ENCODE measurements at regions not wholly inside any gene's neighbourhood (a gene's known extent, or its start where the extent isn't known, plus 50 kb on each side); places are given as distances from the start of the nearest gene placed in this dataset.

DNA sequence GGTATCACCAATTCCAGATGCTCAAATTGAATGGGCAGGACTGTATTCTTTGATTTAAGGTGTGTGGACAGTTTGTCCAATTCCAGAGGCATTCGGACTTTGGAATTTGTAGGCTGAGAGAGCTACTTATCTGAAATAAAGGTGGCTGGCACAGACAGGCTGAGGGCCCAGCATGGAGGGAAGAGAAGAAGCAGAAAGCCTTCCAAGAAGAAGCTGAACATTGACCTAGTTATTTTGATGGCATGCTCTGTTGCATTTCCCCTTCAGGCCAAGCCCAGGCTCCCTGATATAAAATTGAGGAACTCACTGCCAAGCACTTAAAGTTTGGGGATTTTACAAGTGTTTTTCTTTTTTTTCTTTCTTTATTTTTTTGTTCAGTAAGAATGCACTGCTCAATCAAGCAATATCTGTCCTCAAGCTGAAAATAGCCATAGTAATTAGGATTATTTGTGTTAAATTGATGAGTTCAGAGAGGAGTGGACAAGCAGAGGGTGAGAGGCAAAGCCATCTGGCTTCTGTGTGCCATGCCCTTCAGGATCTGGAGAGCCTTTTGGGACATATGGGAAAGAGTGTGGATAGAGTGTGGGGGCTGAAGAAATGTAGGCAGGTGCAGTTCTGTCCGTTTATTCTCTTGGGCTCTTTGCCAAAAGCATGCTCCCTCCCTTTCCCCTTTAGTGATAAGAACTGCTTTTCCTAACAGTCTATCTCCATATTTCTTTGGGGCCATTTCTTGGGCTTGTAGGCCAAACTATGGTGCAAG is 148.9 kb downstream of the OXSM start:
- no peak for DNase-seq
- 31 to 47% (median 36%) methylated on average over 2 of the region's 2 CpGs for WGBS, 5 donors
- intact Hi-C loops (cut with DNase I; ENCODE audit: low total_unique reads) = no loop called here
- H3K27ac ChIP-seq = no peak overlapping the region
- H3K27me3 ChIP-seq = no peaks in the 10 kb centered on the region
- H3K4me1 ChIP-seq = no peaks in the 10 kb centered on the region
- no peaks in the 10 kb centered on the region for H3K36me3 ChIP-seq
- TF ChIP-seq CTCF (IDR thresholded peaks at IDR 0.05) (no peak), EP300 (IDR thresholded peaks at IDR 0.05) (no peak), POLR2A (IDR thresholded peaks at IDR 0.05) (no peak), POLR2AphosphoS5 (IDR thresholded peaks at IDR 0.05) (no peak)
- peaks cover 0 to 6% (median 3%) of the 10 kb centered on the region in 4 donors for H3K9me3 ChIP-seq
- H3K4me3 ChIP-seq = no peak overlapping the region

DNA sequence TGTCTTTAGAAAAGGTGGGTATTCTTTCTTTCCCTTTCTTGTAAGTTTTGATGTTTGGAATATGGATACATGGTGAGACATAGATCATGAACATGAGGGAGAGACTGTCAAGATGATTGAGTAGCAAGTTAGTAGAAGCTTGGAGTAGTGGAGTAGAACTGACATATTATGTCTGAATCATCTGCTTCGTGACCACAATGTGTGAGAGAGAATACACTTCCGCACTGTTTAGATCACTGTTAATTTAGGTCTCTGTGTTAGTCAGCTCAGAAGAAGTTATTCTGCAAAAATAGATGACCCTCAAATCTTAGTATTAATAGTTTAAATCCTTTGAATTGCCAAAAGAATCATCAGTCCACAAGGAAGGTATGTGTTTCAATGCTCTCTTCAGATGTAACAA is 151.0 kb downstream of the OXSM start:
- TF ChIP-seq POLR2AphosphoS5 (IDR thresholded peaks at IDR 0.05) = no peak
- no peak for TF ChIP-seq EP300 (IDR thresholded peaks at IDR 0.05)
- TF ChIP-seq POLR2A (IDR thresholded peaks at IDR 0.05) = no peak
- TF ChIP-seq CTCF (IDR thresholded peaks at IDR 0.05) = no peak
- no peaks in the 10 kb centered on the region for H3K9me3 ChIP-seq
- no peak overlapping the region for H3K27ac ChIP-seq
- no peaks in the 10 kb centered on the region for H3K36me3 ChIP-seq
- no peaks in the 10 kb centered on the region for H3K4me1 ChIP-seq
- intact Hi-C loops (cut with DNase I; ENCODE audit: low total_unique reads) = no loop called here
- H3K27me3 ChIP-seq = no peaks in the 10 kb centered on the region
- WGBS, 5 donors = 89 to 96% (median 94%) methylated on average over 2 of the region's 2 CpGs
- no peak overlapping the region for H3K4me3 ChIP-seq
- no peak for DNase-seq

GRCh38 chr3:25944329-25944728 is 154.4 kb downstream of the OXSM start:
- TF ChIP-seq POLR2AphosphoS5 (IDR thresholded peaks at IDR 0.05) (no peak), POLR2A (IDR thresholded peaks at IDR 0.05) (no peak), EP300 (IDR thresholded peaks at IDR 0.05) (no peak), CTCF (IDR thresholded peaks at IDR 0.05) (no peak)
- H3K36me3 ChIP-seq = no peaks in the 10 kb centered on the region
- H3K27me3 ChIP-seq = no peaks in the 10 kb centered on the region
- H3K4me3 ChIP-seq = no peak overlapping the region
- no peaks in the 10 kb centered on the region for H3K9me3 ChIP-seq
- WGBS, 5 donors = 90 to 96% (median 93%) methylated on average over 5 of the region's 5 CpGs
- H3K27ac ChIP-seq = no peak overlapping the region
- no peaks in the 10 kb centered on the region for H3K4me1 ChIP-seq
- no peak for DNase-seq
- intact Hi-C loops (cut with DNase I; ENCODE audit: low total_unique reads) = no loop called here

DNA sequence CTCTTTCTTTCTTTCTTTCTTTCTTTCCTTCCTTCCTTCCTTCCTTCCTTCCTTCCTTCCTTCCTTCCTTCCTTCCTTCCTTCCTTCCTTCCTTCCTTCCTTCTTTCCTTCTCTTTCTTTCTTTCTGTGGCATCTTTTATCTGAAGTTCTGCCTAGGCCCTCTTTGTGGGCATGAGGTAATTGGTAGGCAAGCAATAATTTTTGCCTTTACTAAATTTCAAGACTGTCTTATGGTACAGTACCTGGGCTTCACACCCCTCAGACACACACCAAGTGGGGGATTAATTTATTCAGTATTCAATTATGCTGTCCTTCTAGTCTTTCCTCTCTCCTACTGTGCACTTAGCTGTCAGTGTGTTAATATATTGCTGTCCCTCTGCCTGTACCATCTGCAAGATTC is 155.5 kb downstream of the OXSM start:
- Histone ChIP-seq H3K27me3 (no peaks in the 10 kb centered on the region), H3K4me1 (no peaks in the 10 kb centered on the region), H3K36me3 (no peaks in the 10 kb centered on the region), H3K4me3 (no peak overlapping the region), H3K9me3 (no peaks in the 10 kb centered on the region), H3K27ac (no peak overlapping the region)
- DNase-seq = no peak
- TF ChIP-seq POLR2AphosphoS5 (IDR thresholded peaks at IDR 0.05) = no peak
- no peak for TF ChIP-seq POLR2A (IDR thresholded peaks at IDR 0.05)
- no peak for TF ChIP-seq CTCF (IDR thresholded peaks at IDR 0.05)
- no peak for TF ChIP-seq EP300 (IDR thresholded peaks at IDR 0.05)
- intact Hi-C loops (cut with DNase I; ENCODE audit: low total_unique reads) = no loop called here

All from stomach (tissue), 8 donors.